Neural cell (in vitro differentiated cells): ENCODE measurements at regions not wholly inside any gene's neighbourhood (a gene's known extent, or its start where the extent isn't known, plus 50 kb on each side); places are given as distances from the start of the nearest gene placed in this dataset.

Experiments
- H2AFZ ChIP-seq: fragments of 200-600, 300-800 bp; sonication (generic), shearing (Covaris generic); 2 replicates; pipeline ENCODE4 v1.6.0; 2014; ENCODE audit warnings: low read depth, mild to moderate bottlenecking, antibody characterized with exemption, low read length, moderate library complexity
- H3F3A ChIP-seq: fragments of 200-600 bp; shearing (Covaris generic); 2 replicates; pipeline ENCODE4 v1.6.1; 2016; ENCODE audit warnings: mild to moderate bottlenecking, moderate library complexity, mixed read lengths, antibody characterized with exemption, low read length; ENCODE audit not compliant: insufficient read depth, poor library complexity, severe bottlenecking
- H3K27ac ChIP-seq: fragments of 200-600, 300-800 bp; sonication (generic), shearing (Covaris generic); 2 replicates; pipeline ENCODE4 v1.5.1; 2014; ENCODE audit warnings: mild to moderate bottlenecking, low read length, moderate library complexity
- H3K27me3 ChIP-seq: fragments of 300-800, 200-600 bp; sonication (generic), shearing (Covaris generic); 2 replicates; pipeline ENCODE4 v1.6.0; 2014; ENCODE audit warnings: mild to moderate bottlenecking, low read depth, low read length, moderate library complexity; ENCODE audit not compliant: insufficient read depth
- H3K36me3 ChIP-seq: fragments of 300-800, 200-600 bp; sonication (generic), shearing (Covaris generic); 2 replicates; pipeline ENCODE4 v1.5.1; 2014; ENCODE audit warnings: mild to moderate bottlenecking, antibody characterized with exemption, low read length, moderate library complexity; ENCODE audit not compliant: insufficient read depth
- H3K4me2 ChIP-seq: fragments of 300-800, 200-600 bp; sonication (generic), shearing (Covaris generic); 2 replicates; pipeline ENCODE4 v1.6.0; 2014; ENCODE audit warnings: mild to moderate bottlenecking, low read length
- H3K4me3 ChIP-seq: fragments of 300-800, 200-600 bp; sonication (generic), shearing (Covaris generic); 2 replicates; pipeline ENCODE4 v1.5.1; 2014; ENCODE audit warnings: mild to moderate bottlenecking, low read length, moderate library complexity
- H3K79me2 ChIP-seq: fragments of 200-600 bp; shearing (Covaris generic); replicated peaks from 2 replicates; pipeline ENCODE4 v1.6.0; 2014; ENCODE audit warnings: mild to moderate bottlenecking, low read length, moderate library complexity; ENCODE audit not compliant: insufficient read depth
- H3K9ac ChIP-seq: fragments of 300-800, 200-600 bp; sonication (generic), shearing (Covaris generic); 2 replicates; pipeline ENCODE4 v1.6.1; 2016; ENCODE audit warnings: mild to moderate bottlenecking, low read length, mixed read lengths
- H3K9me2 ChIP-seq: fragments of 200-600 bp; shearing (Covaris generic); 2 replicates; pipeline ENCODE4 v1.6.1; 2016; ENCODE audit warnings: mild to moderate bottlenecking, low read length, mixed read lengths; ENCODE audit not compliant: insufficient read depth
- H3K9me3 ChIP-seq: fragments of 200-600, 300-800 bp; sonication (generic), shearing (Covaris generic); 2 replicates; pipeline ENCODE4 v1.6.1; 2016; ENCODE audit warnings: mild to moderate bottlenecking, mixed run types, low read length, moderate library complexity, mixed read lengths
- H4K20me1 ChIP-seq: fragments of 200-600 bp; shearing (Covaris generic); 2 replicates; pipeline ENCODE4 v1.6.1; 2016; ENCODE audit warnings: mild to moderate bottlenecking, mixed run types; ENCODE audit not compliant: insufficient read depth
- EP300 ChIP-seq: fragments of 450-650 bp; conservative IDR thresholded peaks from 2 replicates; pipeline ENCODE4 v1.6.1; 2014; ENCODE audit warnings: antibody characterized with exemption, mild to moderate bottlenecking, moderate library complexity; ENCODE audit not compliant: poor library complexity, severe bottlenecking
- EZH2 ChIP-seq: fragments of 200-600, 300-800 bp; shearing (Covaris generic), sonication (generic); IDR thresholded peaks from 2 replicates; pipeline ENCODE4 v1.6.1; 2014; ENCODE audit warnings: antibody characterized with exemption, low read length, borderline replicate concordance, mild to moderate bottlenecking; ENCODE audit not compliant: insufficient read depth, poor library complexity, severe bottlenecking
- MXI1 ChIP-seq: fragments of 450-650 bp; conservative IDR thresholded peaks from 2 replicates; pipeline ENCODE4 v1.6.1; 2014; ENCODE audit warnings: antibody characterized with exemption, mild to moderate bottlenecking; ENCODE audit not compliant: poor library complexity, severe bottlenecking
- POLR2AphosphoS5 ChIP-seq: IDR thresholded peaks from 2 replicates; pipeline ENCODE4 v1.6.1; 2012
- RAD21 ChIP-seq: fragments of 450-650 bp; conservative IDR thresholded peaks from 2 replicates; pipeline ENCODE4 v1.6.1; 2014; ENCODE audit warnings: antibody characterized with exemption, mild to moderate bottlenecking, moderate library complexity
- SMC3 ChIP-seq: fragments of 450-650 bp; conservative IDR thresholded peaks from 2 replicates; pipeline ENCODE4 v1.6.1; 2014; ENCODE audit warnings: antibody characterized with exemption, mild to moderate bottlenecking, moderate library complexity; ENCODE audit not compliant: poor library complexity
- TAF1 ChIP-seq: IDR thresholded peaks from 2 replicates; pipeline ENCODE4 v1.6.1; 2012; ENCODE audit warnings: low read depth
- TF ChIP-seq, protein P1 (sequence below): fragments of 450-650 bp; IDR thresholded peaks from 2 replicates; pipeline ENCODE4 v1.5.1; 2014; ENCODE audit warnings: antibody characterized with exemption, mild to moderate bottlenecking, moderate library complexity; ENCODE audit not compliant: poor library complexity, severe bottlenecking
- TF ChIP-seq, protein P2 (sequence below): IDR thresholded peaks from 2 replicates; pipeline ENCODE4 v1.6.1; 2012; ENCODE audit warnings: borderline replicate concordance

DNA sequence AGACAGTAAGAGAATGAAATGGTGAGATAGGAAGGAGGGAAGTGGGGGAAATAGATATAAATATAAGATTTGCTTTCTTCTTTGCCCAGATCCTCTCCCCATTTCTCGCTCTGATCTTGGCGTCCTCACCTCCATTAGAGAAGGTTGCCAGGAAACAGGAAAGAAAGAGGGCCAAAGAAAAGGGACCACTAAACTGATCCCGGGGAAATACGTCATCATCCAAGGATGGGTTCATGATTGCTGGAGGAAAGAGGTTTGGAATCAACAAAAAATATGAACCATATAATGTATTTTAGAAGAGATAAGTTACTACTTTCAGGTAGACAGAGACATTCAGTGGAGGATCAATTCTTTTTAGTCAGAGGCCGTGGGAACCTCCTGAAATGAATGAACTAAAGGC is 536.0 kb downstream of the HAPSTR1 start:
- no peaks in the 10 kb centered on the region for H3K9me2 ChIP-seq
- H3K4me3 ChIP-seq: no peak overlapping the region
- no peak overlapping the region for H3K27ac ChIP-seq
- no peak overlapping the region for H3K9ac ChIP-seq
- H2AFZ ChIP-seq: no peak overlapping the region
- H3K36me3 ChIP-seq: no peaks in the 10 kb centered on the region
- H3F3A ChIP-seq: no peaks in the 10 kb centered on the region
- H3K27me3 ChIP-seq: no peaks in the 10 kb centered on the region
- H3K4me2 ChIP-seq: no peak overlapping the region
- TF ChIP-seq RAD21 (no peak), MXI1 (no peak), EZH2 (no peak), POLR2AphosphoS5 (no peak)
- H3K79me2 ChIP-seq: no peaks in the 10 kb centered on the region
- peaks cover 1% of the 10 kb centered on the region for H3K9me3 ChIP-seq
- H4K20me1 ChIP-seq: no peaks in the 10 kb centered on the region

GRCh38 chr16:9630119-9630518 is 538.7 kb downstream of the HAPSTR1 start:
- Histone ChIP-seq H3K79me2 (no peaks in the 10 kb centered on the region), H3K36me3 (no peaks in the 10 kb centered on the region), H3K9ac (no peak overlapping the region), H3K27ac (no peak overlapping the region), H2AFZ (no peak overlapping the region), H3K4me3 (no peak overlapping the region), H4K20me1 (no peaks in the 10 kb centered on the region), H3F3A (no peaks in the 10 kb centered on the region), H3K9me2 (no peaks in the 10 kb centered on the region), H3K27me3 (no peaks in the 10 kb centered on the region), H3K9me3 (peaks cover 13% of the 10 kb centered on the region), H3K4me2 (no peak overlapping the region)
- TF ChIP-seq, protein P1, sequence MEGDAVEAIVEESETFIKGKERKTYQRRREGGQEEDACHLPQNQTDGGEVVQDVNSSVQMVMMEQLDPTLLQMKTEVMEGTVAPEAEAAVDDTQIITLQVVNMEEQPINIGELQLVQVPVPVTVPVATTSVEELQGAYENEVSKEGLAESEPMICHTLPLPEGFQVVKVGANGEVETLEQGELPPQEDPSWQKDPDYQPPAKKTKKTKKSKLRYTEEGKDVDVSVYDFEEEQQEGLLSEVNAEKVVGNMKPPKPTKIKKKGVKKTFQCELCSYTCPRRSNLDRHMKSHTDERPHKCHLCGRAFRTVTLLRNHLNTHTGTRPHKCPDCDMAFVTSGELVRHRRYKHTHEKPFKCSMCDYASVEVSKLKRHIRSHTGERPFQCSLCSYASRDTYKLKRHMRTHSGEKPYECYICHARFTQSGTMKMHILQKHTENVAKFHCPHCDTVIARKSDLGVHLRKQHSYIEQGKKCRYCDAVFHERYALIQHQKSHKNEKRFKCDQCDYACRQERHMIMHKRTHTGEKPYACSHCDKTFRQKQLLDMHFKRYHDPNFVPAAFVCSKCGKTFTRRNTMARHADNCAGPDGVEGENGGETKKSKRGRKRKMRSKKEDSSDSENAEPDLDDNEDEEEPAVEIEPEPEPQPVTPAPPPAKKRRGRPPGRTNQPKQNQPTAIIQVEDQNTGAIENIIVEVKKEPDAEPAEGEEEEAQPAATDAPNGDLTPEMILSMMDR: no peak
- TF ChIP-seq POLR2AphosphoS5 (no peak), TAF1 (no peak)
- TF ChIP-seq, protein P2, sequence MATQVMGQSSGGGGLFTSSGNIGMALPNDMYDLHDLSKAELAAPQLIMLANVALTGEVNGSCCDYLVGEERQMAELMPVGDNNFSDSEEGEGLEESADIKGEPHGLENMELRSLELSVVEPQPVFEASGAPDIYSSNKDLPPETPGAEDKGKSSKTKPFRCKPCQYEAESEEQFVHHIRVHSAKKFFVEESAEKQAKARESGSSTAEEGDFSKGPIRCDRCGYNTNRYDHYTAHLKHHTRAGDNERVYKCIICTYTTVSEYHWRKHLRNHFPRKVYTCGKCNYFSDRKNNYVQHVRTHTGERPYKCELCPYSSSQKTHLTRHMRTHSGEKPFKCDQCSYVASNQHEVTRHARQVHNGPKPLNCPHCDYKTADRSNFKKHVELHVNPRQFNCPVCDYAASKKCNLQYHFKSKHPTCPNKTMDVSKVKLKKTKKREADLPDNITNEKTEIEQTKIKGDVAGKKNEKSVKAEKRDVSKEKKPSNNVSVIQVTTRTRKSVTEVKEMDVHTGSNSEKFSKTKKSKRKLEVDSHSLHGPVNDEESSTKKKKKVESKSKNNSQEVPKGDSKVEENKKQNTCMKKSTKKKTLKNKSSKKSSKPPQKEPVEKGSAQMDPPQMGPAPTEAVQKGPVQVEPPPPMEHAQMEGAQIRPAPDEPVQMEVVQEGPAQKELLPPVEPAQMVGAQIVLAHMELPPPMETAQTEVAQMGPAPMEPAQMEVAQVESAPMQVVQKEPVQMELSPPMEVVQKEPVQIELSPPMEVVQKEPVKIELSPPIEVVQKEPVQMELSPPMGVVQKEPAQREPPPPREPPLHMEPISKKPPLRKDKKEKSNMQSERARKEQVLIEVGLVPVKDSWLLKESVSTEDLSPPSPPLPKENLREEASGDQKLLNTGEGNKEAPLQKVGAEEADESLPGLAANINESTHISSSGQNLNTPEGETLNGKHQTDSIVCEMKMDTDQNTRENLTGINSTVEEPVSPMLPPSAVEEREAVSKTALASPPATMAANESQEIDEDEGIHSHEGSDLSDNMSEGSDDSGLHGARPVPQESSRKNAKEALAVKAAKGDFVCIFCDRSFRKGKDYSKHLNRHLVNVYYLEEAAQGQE: no peak

DNA sequence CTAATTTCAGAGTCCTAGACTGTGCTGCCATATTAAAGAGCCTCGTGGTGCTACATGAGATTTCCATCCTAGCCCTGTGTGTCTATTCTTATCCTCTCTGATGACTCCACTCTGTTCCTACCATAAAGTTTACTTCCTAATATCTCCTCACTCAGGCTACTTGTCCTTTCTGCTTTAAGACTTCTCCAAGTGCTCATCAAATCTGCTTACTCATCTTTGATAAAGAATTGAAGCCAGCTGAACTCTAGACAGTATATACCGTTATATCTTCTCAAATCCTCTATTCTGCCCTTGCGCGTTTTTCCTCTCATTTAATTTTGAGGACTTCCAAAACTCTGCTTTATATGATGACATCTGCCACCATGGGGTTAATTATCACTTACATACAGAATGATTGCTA is 539.5 kb downstream of the HAPSTR1 start:
- H3K9ac ChIP-seq: no peak overlapping the region
- H3K9me2 ChIP-seq: no peaks in the 10 kb centered on the region
- H4K20me1 ChIP-seq: no peaks in the 10 kb centered on the region
- TF ChIP-seq, protein P2: no peak
- TF ChIP-seq, protein P1: no peak
- TF ChIP-seq RAD21 (no peak), EP300 (no peak), MXI1 (no peak), POLR2AphosphoS5 (no peak), EZH2 (no peak), TAF1 (no peak), SMC3 (no peak)
- H3K79me2 ChIP-seq: no peaks in the 10 kb centered on the region
- no peak overlapping the region for H3K4me3 ChIP-seq
- no peak overlapping the region for H3K4me2 ChIP-seq
- H3K27me3 ChIP-seq: no peaks in the 10 kb centered on the region
- no peaks in the 10 kb centered on the region for H3F3A ChIP-seq
- peaks cover 13% of the 10 kb centered on the region for H3K9me3 ChIP-seq
- no peaks in the 10 kb centered on the region for H3K36me3 ChIP-seq
- H3K27ac ChIP-seq: no peak overlapping the region
- H2AFZ ChIP-seq: no peak overlapping the region
